Peyer's patch (tissue), 4 donors: ENCODE measurements at regions not wholly inside any gene's neighbourhood (a gene's known extent, or its start where the extent isn't known, plus 50 kb on each side); places are given as distances from the start of the nearest gene placed in this dataset.

Source experiments
- POLR2A ChIP-seq, 2 donors: fragments of 450-650 bp; IDR thresholded peaks; one replicate each; pipeline ENCODE4 v1.5.1; 2017; ENCODE audit warnings: antibody characterized with exemption in 2 of 2, mild to moderate bottlenecking in 2 of 2, moderate library complexity in 2 of 2
- TF ChIP-seq, protein P1 (sequence below), 6 experiments: fragments of 450-650 bp in 4 of 6; fragments of 200-600 bp in 2 of 6; sonication (generic) in 1 of 6; IDR thresholded peaks; one replicate each; pipeline ENCODE4 v1.5.1; 2017 to 2019; ENCODE audit warnings: antibody characterized with exemption in 6 of 6, mild to moderate bottlenecking in 3 of 6, moderate library complexity in 1 of 6

DNA sequence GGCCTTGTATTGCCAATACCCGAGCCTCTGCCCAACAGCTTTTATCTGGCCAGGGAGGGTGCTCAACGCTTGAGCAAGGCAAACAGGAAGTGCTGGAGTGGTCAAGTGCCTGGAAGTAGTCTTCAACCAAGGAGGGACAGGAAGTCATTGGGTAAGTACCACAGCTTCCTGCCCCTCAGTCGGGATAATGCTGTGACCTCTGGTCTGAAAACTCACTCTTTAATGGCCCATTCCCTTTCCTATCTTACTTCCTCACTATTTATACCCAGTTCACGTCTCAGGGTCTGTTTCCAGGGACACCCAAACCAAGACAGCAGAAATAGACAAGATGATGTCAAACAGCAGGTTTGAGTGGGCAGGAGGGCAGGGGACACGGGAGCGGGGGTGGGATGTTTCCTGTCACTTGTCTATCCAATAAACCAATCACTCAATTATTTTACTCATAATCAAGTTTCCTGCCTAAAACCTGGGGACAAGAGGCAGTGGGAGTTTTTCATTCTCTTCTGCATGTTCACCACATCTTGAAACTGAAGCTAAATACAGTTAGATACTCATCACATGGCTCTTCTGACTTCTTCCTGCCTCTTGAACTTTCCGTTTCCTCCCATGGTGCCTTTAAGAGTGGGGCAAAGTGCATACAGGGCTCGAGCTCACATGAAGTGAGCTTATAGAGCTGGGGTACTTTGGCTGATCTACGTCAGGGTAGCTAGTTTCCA lies 68.9 kb upstream of the CAB39 start:
- TF ChIP-seq, protein P1, sequence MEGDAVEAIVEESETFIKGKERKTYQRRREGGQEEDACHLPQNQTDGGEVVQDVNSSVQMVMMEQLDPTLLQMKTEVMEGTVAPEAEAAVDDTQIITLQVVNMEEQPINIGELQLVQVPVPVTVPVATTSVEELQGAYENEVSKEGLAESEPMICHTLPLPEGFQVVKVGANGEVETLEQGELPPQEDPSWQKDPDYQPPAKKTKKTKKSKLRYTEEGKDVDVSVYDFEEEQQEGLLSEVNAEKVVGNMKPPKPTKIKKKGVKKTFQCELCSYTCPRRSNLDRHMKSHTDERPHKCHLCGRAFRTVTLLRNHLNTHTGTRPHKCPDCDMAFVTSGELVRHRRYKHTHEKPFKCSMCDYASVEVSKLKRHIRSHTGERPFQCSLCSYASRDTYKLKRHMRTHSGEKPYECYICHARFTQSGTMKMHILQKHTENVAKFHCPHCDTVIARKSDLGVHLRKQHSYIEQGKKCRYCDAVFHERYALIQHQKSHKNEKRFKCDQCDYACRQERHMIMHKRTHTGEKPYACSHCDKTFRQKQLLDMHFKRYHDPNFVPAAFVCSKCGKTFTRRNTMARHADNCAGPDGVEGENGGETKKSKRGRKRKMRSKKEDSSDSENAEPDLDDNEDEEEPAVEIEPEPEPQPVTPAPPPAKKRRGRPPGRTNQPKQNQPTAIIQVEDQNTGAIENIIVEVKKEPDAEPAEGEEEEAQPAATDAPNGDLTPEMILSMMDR (IDR thresholded peaks at IDR 0.05) = no peak
- no peak for TF ChIP-seq POLR2A (IDR thresholded peaks at IDR 0.05)
